Neuronal stem cell (in vitro differentiated cells): ENCODE measurements at regions not wholly inside any gene's neighbourhood (a gene's known extent, or its start where the extent isn't known, plus 50 kb on each side); places are given as distances from the start of the nearest gene placed in this dataset.
A peak's percentile ranks its signal among the peaks of the same experiment; 100 is the strongest.

Source experiments
- DNase-seq: peaks from one replicate; pipeline ENCODE4 v3.0.0-alpha.2; 2013; ENCODE audit warnings: low spot score
- H2AFZ ChIP-seq: one replicate; pipeline ENCODE4 v1.6.1; 2013; ENCODE audit warnings: mild to moderate bottlenecking, low read length, inconsistent platforms
- H2AK5ac ChIP-seq: 2 replicates; pipeline ENCODE4 v1.6.1; 2013; ENCODE audit warnings: low read depth, mild to moderate bottlenecking, inconsistent platforms, low read length, moderate library complexity, mixed read lengths
- H2BK120ac ChIP-seq: 2 replicates; pipeline ENCODE4 v1.6.1; 2013; ENCODE audit warnings: low read depth, mild to moderate bottlenecking, inconsistent platforms, low read length, moderate library complexity, mixed read lengths
- H2BK12ac ChIP-seq: one replicate; pipeline ENCODE4 v1.6.1; 2013; ENCODE audit warnings: low read length, inconsistent platforms
- H2BK15ac ChIP-seq: 2 replicates; pipeline ENCODE4 v1.6.1; 2013; ENCODE audit warnings: mild to moderate bottlenecking, low read length, inconsistent platforms, mixed read lengths
- H2BK5ac ChIP-seq: one replicate; pipeline ENCODE4 v1.6.1; 2013; ENCODE audit warnings: inconsistent platforms, mild to moderate bottlenecking, low read length, moderate library complexity
- H3K14ac ChIP-seq: one replicate; pipeline ENCODE4 v1.6.1; 2013; ENCODE audit warnings: low read length, inconsistent platforms
- H3K18ac ChIP-seq: 2 replicates; pipeline ENCODE4 v1.6.1; 2013; ENCODE audit warnings: low read length, inconsistent platforms
- H3K23ac ChIP-seq: 2 replicates; pipeline ENCODE4 v1.6.1; 2013; ENCODE audit warnings: low read depth, mild to moderate bottlenecking, mixed read lengths, low read length, inconsistent platforms; ENCODE audit not compliant: poor library complexity
- H3K27ac ChIP-seq: replicated peaks from 3 replicates; pipeline ENCODE4 v1.5.1; 2013; ENCODE audit warnings: low read length, inconsistent platforms
- H3K27me3 ChIP-seq, 3 experiments: 2 replicates each; pipeline ENCODE4 v1.6.1; 2013; ENCODE audit warnings: low read length in 3 of 3, mild to moderate bottlenecking in 2 of 3, inconsistent platforms in 1 of 3, low read depth in 1 of 3, mixed read lengths in 1 of 3, moderate library complexity in 1 of 3; ENCODE audit not compliant: control insufficient read depth in 3 of 3, insufficient read depth in 3 of 3
- H3K36me3 ChIP-seq, 2 donors: replicated peaks in 1 of 2; 2 replicates each; pipeline ENCODE4 v1.6.1; 2013; ENCODE audit warnings: low read length in 2 of 2; ENCODE audit not compliant: control insufficient read depth in 2 of 2, insufficient read depth in 2 of 2
- H3K4ac ChIP-seq: 2 replicates; pipeline ENCODE4 v1.6.1; 2013; ENCODE audit warnings: inconsistent platforms, mild to moderate bottlenecking, low read length, moderate library complexity
- H3K4me1 ChIP-seq, 2 donors: 1 replicate in 1 of 2; 2 replicates in 1 of 2; pipeline ENCODE4 v1.6.1; 2013; ENCODE audit warnings: low read length in 2 of 2, low read depth in 1 of 2; ENCODE audit not compliant: control insufficient read depth in 2 of 2, insufficient read depth in 1 of 2
- H3K4me2 ChIP-seq: one replicate; pipeline ENCODE4 v1.6.1; 2013; ENCODE audit warnings: mild to moderate bottlenecking, low read length, inconsistent platforms; ENCODE audit not compliant: insufficient read depth, poor library complexity, severe bottlenecking
- H3K4me3 ChIP-seq, 2 donors: 2 replicates each; pipeline ENCODE4 v1.5.1; 2013; ENCODE audit warnings: low read length in 2 of 2, mild to moderate bottlenecking in 2 of 2, inconsistent platforms in 1 of 2, moderate library complexity in 1 of 2
- H3K79me1 ChIP-seq: one replicate; pipeline ENCODE4 v1.6.1; 2013; ENCODE audit warnings: low read depth, mild to moderate bottlenecking, inconsistent platforms, low read length, moderate library complexity
- H3K9ac ChIP-seq: one replicate; pipeline ENCODE4 v1.6.1; 2013; ENCODE audit warnings: mild to moderate bottlenecking, low read depth, low read length, inconsistent platforms; ENCODE audit not compliant: poor library complexity
- H3K9me3 ChIP-seq, 2 donors: replicated peaks in 1 of 2; 2 replicates each; pipeline versions ENCODE3 to v1.6.1; 2013; ENCODE audit warnings: low read length in 2 of 2, mild to moderate bottlenecking in 2 of 2, inconsistent platforms in 1 of 2, low read depth in 1 of 2, mixed read lengths in 1 of 2, moderate library complexity in 1 of 2; ENCODE audit not compliant: control insufficient read depth in 2 of 2, insufficient read depth in 1 of 2
- H4K8ac ChIP-seq: one replicate; pipeline ENCODE4 v1.6.1; 2013; ENCODE audit warnings: low read depth, mild to moderate bottlenecking, inconsistent platforms, low read length, moderate library complexity
- H4K91ac ChIP-seq: one replicate; pipeline ENCODE4 v1.6.1; 2013; ENCODE audit warnings: low read length, low read depth, mild to moderate bottlenecking, inconsistent platforms; ENCODE audit not compliant: poor library complexity
- WGBS, 2 donors: extraction: QIAGEN DNeasy Blood & Tissue Kit; methylation state at CpG; one replicate each; pipeline ENCODE4 v1.1.7; 2013; ENCODE audit warnings: missing lambda C conversion rate in 2 of 2, mixed read lengths in 1 of 2; ENCODE audit not compliant: insufficient read length in 2 of 2, insufficient replicate concordance in 1 of 2; ENCODE audit errors: extremely low coverage in 2 of 2; 5-methylcytosine and 5-hydroxymethylcytosine counted together

GRCh38 chr6:140912686-140913085 is 1220.0 kb upstream of the GJE1 start:
- no peak overlapping the region for H2BK15ac ChIP-seq
- H3K79me1 ChIP-seq, result no peaks in the 10 kb centered on the region
- no peak overlapping the region for H3K9ac ChIP-seq
- no CpG with 5 or more reads among the region's 3 CpGs for WGBS, 2 donors
- H2AK5ac ChIP-seq, result no peak overlapping the region
- no peak overlapping the region for H2BK12ac ChIP-seq
- H3K4ac ChIP-seq, result no peak overlapping the region
- no peak overlapping the region for H3K23ac ChIP-seq
- no peak for DNase-seq
- H2AFZ ChIP-seq, result peak overlapping the region; percentile 3
- peaks cover 2 to 3% of the 10 kb centered on the region in 2 donors for H3K9me3 ChIP-seq
- no peak overlapping the region for H3K14ac ChIP-seq
- H3K27me3 ChIP-seq, result no peaks in the 10 kb centered on the region
- no peak overlapping the region for H4K91ac ChIP-seq
- H4K8ac ChIP-seq, result no peak overlapping the region
- no peaks in the 10 kb centered on the region for H3K36me3 ChIP-seq
- no peak overlapping the region for H3K18ac ChIP-seq
- H3K4me3 ChIP-seq, result no peak overlapping the region
- no peak overlapping the region for H2BK5ac ChIP-seq
- no peak overlapping the region for H3K4me2 ChIP-seq
- no peaks in the 10 kb centered on the region for H3K4me1 ChIP-seq
- no peak overlapping the region for H2BK120ac ChIP-seq
- H3K27ac ChIP-seq, result no peak overlapping the region

DNA sequence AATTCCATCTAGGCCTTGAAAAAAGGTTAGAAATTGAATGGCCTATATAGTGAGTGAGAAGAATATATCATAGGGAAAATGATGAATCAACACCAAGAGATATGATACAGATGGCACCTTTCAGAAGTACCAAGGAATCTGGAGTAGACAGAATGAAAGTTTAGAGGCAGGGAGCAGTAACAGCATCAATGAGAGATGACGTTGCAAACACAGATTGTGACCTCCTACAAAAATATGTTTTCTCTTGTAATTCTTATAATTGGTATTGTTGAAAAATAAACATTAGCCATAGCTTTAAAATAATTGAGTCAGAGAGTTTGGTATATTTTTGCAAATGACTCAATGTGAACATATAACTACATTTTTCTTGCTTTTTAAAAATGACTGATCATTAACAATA is 1223.1 kb upstream of the GJE1 start:
- H2BK15ac ChIP-seq, result no peak overlapping the region
- no peak overlapping the region for H3K18ac ChIP-seq
- no peak overlapping the region for H3K23ac ChIP-seq
- no peaks in the 10 kb centered on the region for H3K4me1 ChIP-seq
- no peak overlapping the region for H4K8ac ChIP-seq
- no peaks in the 10 kb centered on the region for H3K79me1 ChIP-seq
- H3K9me3 ChIP-seq, result peaks cover 5 to 8% of the 10 kb centered on the region in 2 donors
- H3K9ac ChIP-seq, result no peak overlapping the region
- no peak overlapping the region for H3K14ac ChIP-seq
- no peak overlapping the region for H2BK120ac ChIP-seq
- no peak overlapping the region for H4K91ac ChIP-seq
- H3K4me3 ChIP-seq, result no peak overlapping the region
- H2BK12ac ChIP-seq, result no peak overlapping the region
- no peak for DNase-seq
- H3K36me3 ChIP-seq, result no peaks in the 10 kb centered on the region
- no peak overlapping the region for H2AFZ ChIP-seq
- no peak overlapping the region for H3K4me2 ChIP-seq
- H3K4ac ChIP-seq, result no peak overlapping the region
- H2AK5ac ChIP-seq, result no peak overlapping the region
- H3K27me3 ChIP-seq, result no peaks in the 10 kb centered on the region
- WGBS, 2 donors, result no CpG with 5 or more reads among the region's 1 CpG
- H3K27ac ChIP-seq, result no peak overlapping the region
- no peak overlapping the region for H2BK5ac ChIP-seq

DNA sequence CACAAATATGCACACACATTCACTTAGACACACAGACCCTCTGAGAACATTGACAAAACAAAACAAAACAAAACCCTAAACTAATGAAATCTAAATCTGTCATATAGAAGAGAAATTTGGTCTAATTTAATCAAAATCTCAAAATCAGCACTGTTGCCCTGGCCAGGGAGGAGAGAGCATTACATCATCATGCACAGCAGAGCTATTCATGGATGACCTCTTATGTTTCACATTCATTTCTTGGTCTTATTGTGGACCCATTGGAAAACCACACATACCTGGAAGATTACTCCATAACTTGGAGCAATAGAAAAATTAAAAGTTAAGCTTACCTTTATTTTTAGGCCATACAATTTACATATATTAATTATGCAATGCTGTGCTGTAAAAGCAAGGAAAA is 1223.6 kb upstream of the GJE1 start:
- no peak overlapping the region for H3K14ac ChIP-seq
- H2BK12ac ChIP-seq, result no peak overlapping the region
- H3K9ac ChIP-seq, result no peak overlapping the region
- H3K4me1 ChIP-seq, result no peaks in the 10 kb centered on the region
- H3K27ac ChIP-seq, result no peak overlapping the region
- H2BK5ac ChIP-seq, result no peak overlapping the region
- DNase-seq, result no peak
- no peaks in the 10 kb centered on the region for H3K36me3 ChIP-seq
- no peak overlapping the region for H2AFZ ChIP-seq
- no peak overlapping the region for H3K4ac ChIP-seq
- H3K18ac ChIP-seq, result no peak overlapping the region
- H3K9me3 ChIP-seq, result peaks cover 5 to 8% of the 10 kb centered on the region in 2 donors
- H2AK5ac ChIP-seq, result no peak overlapping the region
- H4K8ac ChIP-seq, result no peak overlapping the region
- H3K4me3 ChIP-seq, result no peak overlapping the region
- no peak overlapping the region for H3K4me2 ChIP-seq
- H3K27me3 ChIP-seq, result no peaks in the 10 kb centered on the region
- H3K79me1 ChIP-seq, result no peaks in the 10 kb centered on the region
- H3K23ac ChIP-seq, result no peak overlapping the region
- no peak overlapping the region for H4K91ac ChIP-seq
- H2BK120ac ChIP-seq, result no peak overlapping the region
- no peak overlapping the region for H2BK15ac ChIP-seq

- peak overlapping the region; percentile 48 for H3K14ac ChIP-seq
- H4K91ac ChIP-seq, result no peak overlapping the region
- no peak overlapping the region for H3K4me3 ChIP-seq
- no peaks in the 10 kb centered on the region for H3K4me1 ChIP-seq
- no peak overlapping the region for H3K4ac ChIP-seq
- no peaks in the 10 kb centered on the region for H3K36me3 ChIP-seq
- H2BK12ac ChIP-seq, result no peak overlapping the region
- H2AFZ ChIP-seq, result no peak overlapping the region
- H2BK5ac ChIP-seq, result no peak overlapping the region
- H4K8ac ChIP-seq, result no peak overlapping the region
- no peaks in the 10 kb centered on the region for H3K79me1 ChIP-seq
- peaks cover 5 to 8% of the 10 kb centered on the region in 2 donors for H3K9me3 ChIP-seq
- H3K18ac ChIP-seq, result no peak overlapping the region
- H2BK15ac ChIP-seq, result no peak overlapping the region
- H2AK5ac ChIP-seq, result no peak overlapping the region
- no peak overlapping the region for H2BK120ac ChIP-seq
- no peak overlapping the region for H3K27ac ChIP-seq
- H3K27me3 ChIP-seq, result no peaks in the 10 kb centered on the region
- no peak overlapping the region for H3K23ac ChIP-seq
- no peak overlapping the region for H3K4me2 ChIP-seq
- H3K9ac ChIP-seq, result no peak overlapping the region
- DNase-seq, result no peak
Measured at GRCh38 chr6:140908505-140908904, 1224.2 kb upstream of the GJE1 start.
